NCI-H1092 treated with DMSO at 0.1 percent for 48 hours (cell line): ENCODE measurements at regions not wholly inside any gene's neighbourhood (a gene's known extent, or its start where the extent isn't known, plus 50 kb on each side); places are given as distances from the start of the nearest gene placed in this dataset.

Experiments
- DNase-seq: peaks from one replicate; lab custom pipeline; 2025; lab: John Stamatoyannopoulos, UW

DNA sequence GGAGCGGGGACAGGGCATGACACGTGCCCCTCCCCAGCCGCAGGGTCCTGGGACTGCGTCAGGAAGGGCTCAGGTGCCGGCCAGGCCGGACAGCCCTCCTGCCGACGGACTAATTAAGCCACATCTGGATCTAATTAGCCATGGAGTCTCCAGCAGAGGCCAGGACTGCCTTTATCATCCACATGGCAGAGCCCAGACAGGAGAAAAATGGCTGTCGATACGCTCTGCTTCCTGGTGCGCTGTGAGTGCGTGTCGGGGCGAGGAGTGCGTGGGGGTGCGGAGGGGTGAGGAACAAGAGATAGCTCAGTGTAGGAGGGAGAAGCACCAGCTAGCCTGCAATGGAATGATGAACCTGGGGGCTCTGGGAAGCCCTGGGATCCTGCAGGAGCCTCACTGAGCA is 218.8 kb downstream of the IRF8 start:
- DNase-seq: no peak

DNA sequence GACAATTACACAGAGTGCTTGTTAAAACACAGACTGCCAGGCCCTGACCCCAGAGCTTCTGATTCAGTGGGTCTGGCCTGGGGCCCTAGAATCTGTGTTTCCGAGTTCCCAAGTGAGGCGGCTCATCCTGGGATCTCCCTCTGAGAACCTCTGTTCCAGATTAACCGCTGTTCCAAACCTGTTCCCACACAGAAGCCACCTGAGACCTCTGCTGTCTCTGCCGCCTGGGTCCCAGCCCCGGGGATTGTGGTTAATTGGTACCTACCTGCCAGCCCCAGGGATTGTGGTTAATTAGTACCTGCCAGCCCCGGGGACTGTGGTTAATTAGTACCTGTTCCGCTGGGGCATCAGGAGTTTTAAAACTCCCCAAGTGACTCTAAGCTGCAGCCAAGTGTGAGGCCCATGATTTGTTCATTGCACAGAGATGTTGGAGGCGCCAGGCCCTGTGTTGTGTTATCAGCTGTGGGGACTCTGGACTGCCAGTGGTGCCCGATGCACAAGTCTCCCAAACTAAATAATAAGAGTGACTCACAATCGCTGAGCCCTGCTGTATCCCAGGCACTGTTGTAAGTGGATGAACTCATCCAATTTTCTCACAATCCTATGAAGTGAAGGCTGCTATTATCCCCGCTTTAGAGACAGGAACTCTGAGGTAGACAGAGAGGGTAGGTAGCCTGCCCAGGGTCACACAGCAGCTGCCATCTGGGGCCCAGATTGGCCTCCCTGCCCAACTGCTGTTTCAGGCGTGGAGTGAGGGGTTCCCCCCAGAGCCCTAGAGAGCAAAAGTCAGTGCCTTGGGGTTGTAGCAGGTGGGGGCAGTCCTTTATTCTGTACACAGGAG is 219.7 kb downstream of the IRF8 start:
- DNase-seq: no peak

DNA sequence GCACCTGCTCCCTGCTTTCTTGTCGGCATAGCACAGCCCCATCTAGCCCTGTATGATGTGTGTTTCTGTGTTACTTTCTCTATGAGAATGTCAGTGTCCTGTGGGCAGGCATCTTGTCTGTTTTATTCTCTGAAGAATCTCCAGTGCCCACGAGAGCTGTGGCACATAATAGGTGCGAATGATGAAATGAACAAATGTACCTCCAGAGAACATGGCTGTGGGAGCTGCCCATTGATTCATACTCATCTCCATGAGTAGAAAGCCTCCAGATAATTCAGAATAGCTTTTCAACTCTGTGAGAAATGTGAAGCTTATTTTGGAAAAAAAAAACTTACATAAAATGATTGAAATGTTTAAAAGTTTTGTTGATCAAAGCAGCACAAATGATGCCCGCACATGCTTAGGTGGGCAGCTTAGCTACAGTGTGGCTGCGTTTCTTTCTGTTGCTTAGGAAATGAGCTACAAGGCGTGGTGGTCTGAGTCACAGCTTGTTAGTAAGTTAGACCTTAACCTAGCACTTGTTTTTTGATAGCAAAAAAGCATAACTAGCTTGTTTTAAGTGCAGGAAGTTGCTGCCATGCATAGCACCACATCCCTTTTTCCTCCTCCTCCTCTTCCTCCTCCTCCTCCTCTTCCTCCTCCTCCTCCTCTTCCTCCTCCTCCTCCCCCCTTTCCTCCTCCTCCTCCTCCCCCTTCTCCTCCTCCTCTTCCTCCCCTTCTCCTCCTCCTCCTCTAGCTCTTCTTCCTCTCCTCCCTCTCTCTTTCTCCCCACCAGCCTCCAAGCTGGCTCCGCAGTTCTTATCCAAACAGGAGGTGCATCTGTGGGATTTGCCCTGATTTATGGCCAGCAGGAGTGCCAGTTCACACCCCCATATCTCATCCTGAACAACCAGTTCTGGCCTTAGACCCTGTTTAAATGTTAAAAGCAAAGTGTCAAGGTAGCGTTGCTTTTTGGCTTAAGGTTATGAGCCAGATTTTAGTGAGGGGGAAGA is 221.5 kb downstream of the IRF8 start:
- no peak for DNase-seq

DNA sequence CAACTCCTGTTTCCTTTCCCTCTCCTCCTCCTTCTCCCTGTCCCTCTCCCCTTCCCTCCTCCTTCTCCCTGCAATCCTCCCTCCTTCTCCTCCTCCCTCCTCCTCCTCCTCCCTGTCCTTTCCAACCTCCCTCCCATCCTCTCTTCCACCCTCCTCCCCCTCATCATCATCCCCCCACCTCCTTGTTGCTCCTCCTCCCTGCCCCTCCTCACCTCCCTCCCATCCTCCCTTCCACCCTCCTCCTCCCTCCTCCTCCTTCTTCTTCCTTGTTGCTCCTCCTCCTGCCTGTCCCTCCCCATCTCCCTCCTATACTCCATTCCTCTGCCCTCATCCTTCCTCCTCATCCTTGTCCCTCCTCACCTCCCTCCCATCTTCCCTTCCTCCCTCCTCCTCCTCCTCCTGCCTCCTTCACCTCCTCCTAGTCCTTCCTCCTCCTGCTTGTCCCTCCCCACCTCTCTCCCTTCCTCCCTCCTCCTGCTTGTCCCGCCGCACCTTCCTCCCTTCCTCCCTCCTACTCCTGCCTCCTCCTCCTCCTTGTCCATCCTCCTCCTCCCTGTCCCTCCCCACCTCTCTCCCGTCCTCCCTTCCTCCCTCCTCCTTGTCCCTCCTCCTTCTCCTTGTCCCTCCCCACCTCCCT is 222.5 kb downstream of the IRF8 start:
- no peak for DNase-seq

DNA sequence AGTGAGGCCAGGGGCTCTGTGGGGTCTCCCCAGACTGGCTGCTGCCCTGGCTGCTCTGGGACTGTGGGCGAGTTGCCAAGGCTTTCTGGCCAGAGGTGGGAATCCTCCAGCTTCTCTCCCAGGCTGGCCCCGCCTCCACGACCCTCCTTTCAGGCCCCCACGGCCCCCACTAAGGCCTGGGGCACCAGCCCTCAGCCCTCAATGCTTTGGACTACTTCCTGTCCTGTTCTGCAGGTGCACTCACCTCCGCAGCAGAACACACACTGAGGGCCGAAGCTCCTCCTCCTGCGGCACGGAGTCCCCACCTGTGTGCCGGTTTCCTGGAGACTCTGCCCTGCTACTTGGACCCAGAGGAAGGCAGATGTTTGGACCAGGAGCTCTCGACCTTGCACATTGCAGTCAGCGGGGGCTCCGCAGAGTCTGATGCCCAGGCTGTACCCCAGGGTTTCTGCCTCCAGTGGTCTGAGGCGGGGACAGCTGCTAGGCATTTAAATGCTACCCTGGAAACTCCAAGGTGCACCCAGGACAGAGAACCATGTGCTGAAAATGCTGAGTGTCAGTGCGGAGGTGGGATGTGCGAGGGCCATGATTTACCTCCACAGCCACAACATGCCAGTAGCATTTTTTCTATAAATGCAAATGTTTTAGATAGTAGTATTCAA is 223.8 kb downstream of the IRF8 start:
- no peak for DNase-seq

DNA sequence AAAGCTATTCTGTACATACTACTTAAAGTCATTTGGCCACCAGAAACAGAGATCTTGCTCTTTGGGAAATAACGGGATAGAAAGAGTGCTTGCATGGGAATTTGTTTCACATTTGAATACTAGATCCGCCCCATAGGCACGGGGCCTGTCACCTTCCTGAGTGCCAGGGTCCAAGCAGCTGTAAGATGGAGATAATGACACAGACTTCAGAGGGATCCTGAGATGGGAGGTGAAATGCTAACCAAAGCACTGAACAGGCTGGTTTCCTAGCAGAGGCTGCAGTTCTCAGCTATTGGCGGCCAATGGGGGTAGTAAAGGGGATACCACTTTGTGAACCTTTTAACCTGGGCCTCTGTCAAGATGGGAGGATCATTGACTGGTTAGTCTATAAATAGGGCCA is 225.4 kb downstream of the IRF8 start:
- no peak for DNase-seq

DNA sequence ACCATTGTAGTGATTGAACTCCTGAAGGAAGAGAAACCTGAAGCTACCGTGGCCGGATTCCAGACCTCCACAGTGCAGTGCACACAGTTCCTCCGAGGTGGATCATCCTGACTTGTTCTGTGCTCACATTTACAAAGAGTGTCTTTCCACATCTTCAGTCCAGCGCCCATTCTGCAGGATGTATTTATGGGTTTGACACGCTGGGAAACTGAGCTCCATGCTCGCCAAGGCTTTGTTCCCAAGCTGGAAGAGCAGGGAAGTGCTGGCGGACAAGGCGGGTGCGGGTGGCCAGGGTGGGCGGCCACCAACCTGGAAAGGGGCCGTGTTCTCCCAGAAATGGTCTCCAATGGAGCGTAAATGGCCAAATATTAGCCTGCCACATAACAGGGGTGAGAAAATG is 227.9 kb downstream of the IRF8 start:
- DNase-seq: no peak

DNA sequence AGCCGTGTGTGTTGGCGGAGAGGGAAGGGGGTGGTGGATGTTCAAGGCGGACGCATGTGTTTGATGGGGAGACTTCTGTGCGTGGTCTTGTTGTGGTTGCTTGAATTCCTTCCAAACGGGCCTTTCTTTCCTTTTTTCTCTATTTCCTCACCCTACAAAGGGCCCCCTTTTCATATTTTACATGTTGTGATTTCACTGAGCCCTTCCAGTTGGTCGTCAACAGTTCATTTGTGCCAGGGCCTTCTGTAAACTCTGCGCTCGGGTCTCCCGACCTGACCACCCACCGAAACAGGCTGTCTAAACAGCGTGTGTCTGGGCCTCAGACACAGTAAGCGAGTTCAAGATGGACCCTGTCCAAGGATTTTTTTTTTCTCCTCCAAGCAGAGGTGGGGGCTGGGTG is 228.4 kb downstream of the IRF8 start:
- DNase-seq: no peak

DNA sequence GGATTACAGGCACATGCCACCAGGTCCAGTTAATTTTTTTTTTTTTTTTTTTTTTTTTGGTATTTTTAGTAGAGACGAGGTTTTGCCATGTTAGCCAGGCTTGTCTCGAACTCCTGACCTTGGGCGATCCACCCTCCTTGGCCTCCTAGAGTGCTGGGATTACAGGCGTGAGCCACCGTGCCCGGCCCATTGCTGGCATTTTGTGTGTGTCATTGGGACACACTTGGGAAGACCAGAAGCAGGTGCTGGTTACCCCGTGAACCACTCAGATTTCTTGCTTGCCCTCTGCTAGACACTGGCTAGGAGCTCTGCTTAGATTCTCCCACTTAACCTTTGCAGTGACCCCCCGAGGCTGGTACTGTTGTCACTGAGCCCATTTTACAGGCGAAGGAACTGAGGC is 229.3 kb downstream of the IRF8 start:
- DNase-seq: no peak

DNA sequence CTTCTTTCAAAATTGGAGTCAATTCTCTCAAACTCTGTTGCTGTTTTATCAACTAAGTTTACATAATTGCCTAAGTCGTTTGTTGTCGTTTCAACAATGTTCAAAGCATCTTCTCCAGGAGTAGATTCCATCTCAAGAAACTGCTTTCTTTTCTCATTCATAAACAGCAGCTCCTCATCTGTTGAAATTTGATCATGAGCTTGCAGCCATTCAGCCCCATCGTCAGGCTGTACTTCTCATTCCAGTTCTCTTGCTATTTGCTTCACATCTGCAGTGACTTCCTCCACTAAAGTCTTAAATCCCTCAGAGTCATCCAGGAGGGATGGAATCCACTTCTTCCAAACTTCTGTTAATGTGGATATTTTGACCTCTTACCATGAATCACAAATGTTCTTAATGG is 230.6 kb downstream of the IRF8 start:
- DNase-seq: no peak

DNA sequence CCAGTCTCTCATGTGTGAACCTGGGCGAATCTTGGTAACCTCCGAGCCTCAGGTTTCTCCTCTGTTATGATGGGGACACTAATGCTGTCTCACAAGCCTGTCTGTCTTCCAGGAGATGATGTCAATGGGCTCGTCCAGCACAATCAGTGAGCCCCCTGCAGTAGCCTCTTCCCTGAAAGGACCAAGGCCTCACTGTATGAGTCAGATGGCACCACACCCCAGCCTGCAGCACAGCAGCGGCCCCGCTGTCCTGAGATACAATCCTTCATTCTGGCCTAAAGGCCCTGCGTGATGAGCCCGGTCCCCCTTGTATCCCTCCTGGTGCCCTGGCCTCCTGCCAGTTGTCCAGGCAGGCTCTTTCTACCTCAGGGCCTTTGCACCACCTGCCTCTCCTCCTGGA is 234.4 kb downstream of the IRF8 start:
- DNase-seq: no peak

DNA sequence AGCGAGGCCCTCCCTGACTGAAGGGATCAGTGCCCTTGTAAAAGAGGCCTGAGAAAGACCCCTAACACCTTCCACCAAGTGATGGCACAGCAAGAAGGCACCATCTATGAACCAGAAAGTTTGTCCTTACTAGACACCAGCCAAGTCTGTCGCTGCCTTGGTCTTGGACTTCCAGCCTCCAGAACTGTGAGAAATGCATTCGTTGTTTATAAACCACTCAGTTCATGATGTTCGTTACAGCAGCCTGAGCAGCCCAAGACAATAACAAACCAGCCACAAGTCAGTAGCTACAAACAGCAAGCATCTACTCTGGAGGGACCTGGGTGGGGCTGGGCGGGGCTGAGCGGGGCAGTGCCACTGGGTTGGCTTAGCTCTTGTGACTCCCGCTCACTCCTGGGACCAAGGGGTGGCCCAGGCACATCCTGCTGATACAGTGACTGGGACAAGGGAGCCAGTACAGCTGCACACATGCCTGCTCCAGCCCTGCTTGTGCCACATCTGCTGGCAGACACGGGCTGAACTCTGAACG is 234.9 kb downstream of the IRF8 start:
- DNase-seq: no peak

DNA sequence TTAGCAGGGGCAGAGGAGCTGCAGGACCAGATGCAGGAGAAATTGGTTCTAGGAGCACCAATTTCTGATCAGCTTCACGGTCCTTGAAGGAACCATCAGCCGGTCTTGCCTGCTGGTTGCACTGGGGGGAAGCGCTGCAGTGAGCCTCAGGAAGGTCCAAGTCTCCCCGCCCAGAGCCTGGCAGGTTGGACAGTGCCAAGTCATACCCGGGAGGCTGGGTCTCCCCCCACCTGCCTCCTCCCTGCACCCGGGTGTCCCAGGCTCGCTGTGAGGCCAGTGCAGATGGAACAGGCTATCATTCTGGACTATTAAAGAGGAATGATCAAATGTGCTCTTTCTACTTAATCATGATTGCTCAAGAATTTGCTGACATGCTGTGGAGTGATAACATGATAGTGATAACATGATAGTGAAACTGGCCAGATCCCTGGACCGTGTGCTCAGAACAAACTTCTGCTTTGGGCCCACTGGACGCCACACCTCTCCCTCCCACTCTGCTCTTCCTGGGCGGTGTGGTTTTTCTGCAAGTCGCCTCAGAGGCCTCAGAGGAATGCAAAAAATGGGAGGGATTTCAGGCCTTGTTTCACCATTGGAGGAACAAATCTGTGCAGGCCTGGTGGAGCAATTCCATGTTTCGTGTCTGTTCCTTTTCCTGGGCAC is 236.0 kb downstream of the IRF8 start:
- no peak for DNase-seq

DNA sequence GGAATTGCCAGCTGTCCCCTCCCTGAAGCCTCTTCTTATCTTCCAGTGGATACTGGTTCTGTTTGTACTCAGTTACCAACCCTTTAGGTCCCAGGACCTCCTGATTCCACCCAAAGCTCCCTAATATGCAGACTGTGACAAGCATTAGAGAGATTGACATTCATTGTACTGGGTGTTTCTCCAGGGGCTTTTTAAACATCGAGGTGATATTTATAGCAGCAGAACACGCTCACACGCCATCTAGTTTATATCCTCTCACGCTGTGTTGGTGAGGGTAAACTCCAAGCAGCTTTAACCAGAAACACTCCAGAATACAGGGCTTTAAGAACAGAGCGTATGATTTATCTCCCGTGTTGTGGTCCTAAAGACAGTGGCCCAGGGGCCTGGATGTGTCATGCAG is 238.4 kb downstream of the IRF8 start:
- no peak for DNase-seq

DNA sequence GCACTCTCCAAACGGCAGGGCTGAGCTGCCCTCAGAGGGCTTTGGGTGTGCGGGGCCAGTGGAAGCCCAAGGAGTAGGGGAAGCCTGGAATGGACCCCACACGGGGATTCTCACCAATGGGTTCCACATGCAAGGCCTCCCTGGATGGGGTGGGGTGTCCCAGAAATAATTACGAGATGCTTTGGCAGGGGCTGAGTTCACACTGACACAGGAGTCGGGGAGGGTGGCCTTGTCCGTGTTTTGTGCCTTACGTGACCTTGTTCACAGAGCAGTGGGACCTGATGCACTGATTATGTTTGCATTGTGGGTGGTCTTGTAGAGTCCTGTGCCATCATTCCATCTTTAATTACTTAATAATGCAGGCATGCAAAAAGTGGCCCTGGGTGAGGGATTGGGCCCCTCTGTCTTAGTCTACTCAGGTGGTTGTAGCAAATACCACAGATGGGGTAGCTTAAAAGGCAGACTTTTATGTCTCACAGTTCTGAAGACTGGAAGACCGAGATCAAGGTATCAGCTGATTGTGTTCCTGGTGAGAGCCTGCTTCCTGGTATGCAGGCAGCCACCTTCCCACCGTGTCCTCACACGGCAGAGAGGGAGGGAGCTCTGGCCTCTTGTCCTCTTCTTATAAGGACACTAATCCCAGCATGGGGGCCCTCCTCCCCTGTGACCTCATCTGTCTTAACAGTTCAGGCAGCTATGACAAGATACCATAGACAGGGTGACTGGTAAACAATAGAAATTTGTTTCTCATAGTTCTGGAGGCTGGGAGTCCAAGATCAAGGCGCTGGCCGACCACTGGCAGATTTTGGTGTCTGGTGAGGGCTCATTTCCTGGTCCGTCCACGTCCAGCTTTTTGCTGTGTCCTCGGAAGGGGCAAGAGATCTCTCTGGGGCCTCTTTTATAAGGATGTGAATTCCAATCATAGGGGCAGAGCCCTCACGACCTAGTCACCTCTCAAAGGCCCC is 239.4 kb downstream of the IRF8 start:
- no peak for DNase-seq

DNA sequence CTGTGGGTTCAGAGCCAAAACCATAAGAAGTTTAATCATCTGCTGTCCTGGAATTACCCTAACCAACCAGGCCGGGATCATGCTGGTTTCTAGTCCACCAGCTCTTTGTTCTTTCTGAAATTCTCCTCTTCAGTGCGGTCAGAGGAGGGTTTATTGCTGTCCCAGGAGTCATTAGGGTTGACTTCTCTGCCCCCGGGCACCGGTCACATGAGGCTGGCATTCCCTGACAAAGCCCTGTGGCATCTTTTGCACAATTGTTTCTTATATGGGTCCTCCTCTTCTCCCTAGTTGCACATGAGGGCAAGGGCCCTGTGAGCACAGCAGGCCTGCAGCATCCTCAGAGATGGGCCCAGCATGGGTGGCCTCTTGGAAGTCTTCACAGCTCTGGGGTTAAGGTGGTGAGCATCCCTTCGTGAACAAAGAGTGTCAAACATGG is 243.9 kb downstream of the IRF8 start:
- no peak for DNase-seq

DNA sequence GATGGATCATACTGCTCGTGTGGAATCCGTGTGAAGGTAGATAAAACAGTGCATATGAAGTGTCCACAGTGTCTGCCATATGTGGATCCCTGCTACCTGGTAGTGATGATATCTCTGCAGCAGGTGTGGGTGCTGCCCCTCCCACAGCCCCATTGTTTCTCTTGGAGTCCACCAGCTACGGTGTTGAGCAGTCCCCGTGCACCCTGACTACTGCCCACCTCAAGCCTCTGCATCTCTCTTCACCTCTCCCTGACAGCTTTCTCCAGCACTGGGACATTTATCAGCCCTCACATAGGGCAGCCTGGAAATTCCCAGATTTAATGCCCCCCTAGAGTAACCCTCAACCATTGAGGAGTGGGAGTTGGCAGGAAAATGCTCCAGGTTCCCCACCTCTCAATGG is 244.7 kb downstream of the IRF8 start:
- no peak for DNase-seq

DNA sequence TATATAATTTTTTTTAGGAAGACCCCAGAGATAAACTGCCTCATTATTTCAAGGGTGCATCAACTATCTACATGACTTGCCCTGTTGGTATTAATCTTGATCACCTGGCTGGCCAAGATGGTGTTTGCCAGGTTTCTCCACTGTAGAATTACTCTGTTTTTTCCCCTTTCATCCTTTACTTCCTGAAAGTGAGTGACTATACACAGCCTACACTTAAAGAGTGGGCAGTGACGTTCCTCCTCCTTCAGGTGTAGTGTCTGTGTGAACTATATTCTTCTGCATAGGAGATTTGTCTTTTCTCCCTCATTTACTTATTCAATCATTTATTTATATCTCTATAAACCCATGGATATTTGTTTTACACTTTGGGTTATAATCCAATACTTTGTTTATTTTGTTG is 246.7 kb downstream of the IRF8 start:
- no peak for DNase-seq

DNA sequence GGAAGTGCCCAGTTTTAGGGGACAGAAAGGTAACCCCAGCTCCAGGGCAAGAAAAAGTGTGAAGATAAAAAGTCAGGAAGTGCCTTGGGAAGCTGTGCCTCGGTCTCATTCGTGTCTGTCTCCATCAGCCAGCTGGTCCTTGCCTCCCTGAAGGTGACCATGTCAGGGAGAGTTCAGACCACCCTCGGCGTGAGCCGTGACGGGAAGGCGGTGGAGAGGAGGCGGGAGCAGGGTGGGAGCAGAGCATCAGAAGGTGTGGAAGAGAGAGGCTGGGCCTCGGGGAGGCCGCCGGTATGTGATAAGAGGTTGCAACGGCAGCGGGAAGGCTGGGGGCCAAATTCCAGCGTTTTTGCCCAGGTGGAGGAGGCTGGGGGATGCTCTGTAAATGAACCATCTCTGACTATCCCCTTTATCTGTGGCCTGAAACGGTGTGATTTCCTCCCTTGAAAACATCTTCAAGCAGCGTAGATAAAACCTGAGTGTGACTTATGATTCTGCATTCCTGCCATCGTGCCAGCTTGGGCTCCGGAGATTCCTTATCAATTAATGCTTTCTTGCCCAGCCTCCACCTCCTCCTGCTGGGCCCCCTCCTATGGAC is 251.8 kb downstream of the IRF8 start:
- no peak for DNase-seq
